SKM-1 (cell line): ENCODE measurements at regions not wholly inside any gene's neighbourhood (a gene's known extent, or its start where the extent isn't known, plus 50 kb on each side); places are given as distances from the start of the nearest gene placed in this dataset.

Experiments
- DNase-seq: peaks from one replicate; lab custom pipeline; 2025; ENCODE audit not compliant: unreplicated experiment; lab: John Stamatoyannopoulos, UW

GRCh38 chr15:95302809-95303208 is 1027.7 kb upstream of the NR2F2 start:
- no peak for DNase-seq

- no peak for DNase-seq
Observed at GRCh38 chr15:95303713-95304112, 1026.8 kb upstream of the NR2F2 start.

GRCh38 chr15:95304151-95304946 is 1026.2 kb upstream of the NR2F2 start:
- no peak for DNase-seq

GRCh38 chr15:95304947-95305400 is 1025.5 kb upstream of the NR2F2 start:
- DNase-seq, result no peak

GRCh38 chr15:95307115-95307514 is 1023.4 kb upstream of the NR2F2 start:
- no peak for DNase-seq

GRCh38 chr15:95319242-95319641 is 1011.3 kb upstream of the NR2F2 start:
- no peak for DNase-seq

GRCh38 chr15:95323796-95324195 is 1006.7 kb upstream of the NR2F2 start:
- DNase-seq, result no peak

GRCh38 chr15:95324656-95325055 is 1005.8 kb upstream of the NR2F2 start:
- no peak for DNase-seq

- DNase-seq, result no peak
Observed at GRCh38 chr15:95325763-95326404, 1004.6 kb upstream of the NR2F2 start.

- DNase-seq, result no peak
Observed at GRCh38 chr15:95326431-95327182, 1003.9 kb upstream of the NR2F2 start.

GRCh38 chr15:95327183-95327525 is 1003.3 kb upstream of the NR2F2 start:
- DNase-seq, result no peak

GRCh38 chr15:95327661-95328060 is 1002.8 kb upstream of the NR2F2 start:
- no peak for DNase-seq

- DNase-seq, result no peak
Observed at GRCh38 chr15:95328559-95328958, 1001.9 kb upstream of the NR2F2 start.

- no peak for DNase-seq
Observed at GRCh38 chr15:95329362-95329761, 1001.1 kb upstream of the NR2F2 start.

GRCh38 chr15:95341686-95342085 is 988.8 kb upstream of the NR2F2 start:
- DNase-seq, result no peak

GRCh38 chr15:95345867-95346266 is 984.6 kb upstream of the NR2F2 start:
- no peak for DNase-seq

GRCh38 chr15:95346721-95347475 is 983.6 kb upstream of the NR2F2 start:
- DNase-seq, result no peak

GRCh38 chr15:95347837-95348236 is 982.7 kb upstream of the NR2F2 start:
- DNase-seq, result no peak

- no peak for DNase-seq
Observed at GRCh38 chr15:95350908-95351307, 979.6 kb upstream of the NR2F2 start.

GRCh38 chr15:95352631-95353187 is 977.8 kb upstream of the NR2F2 start:
- DNase-seq, result no peak

GRCh38 chr15:95353512-95353911 is 977.0 kb upstream of the NR2F2 start:
- no peak for DNase-seq
